ENCODE measurements at regions not wholly inside any gene's neighbourhood (a gene's known extent, or its start where the extent isn't known, plus 50 kb on each side); places are given as distances from the start of the nearest gene placed in this dataset.

DNA sequence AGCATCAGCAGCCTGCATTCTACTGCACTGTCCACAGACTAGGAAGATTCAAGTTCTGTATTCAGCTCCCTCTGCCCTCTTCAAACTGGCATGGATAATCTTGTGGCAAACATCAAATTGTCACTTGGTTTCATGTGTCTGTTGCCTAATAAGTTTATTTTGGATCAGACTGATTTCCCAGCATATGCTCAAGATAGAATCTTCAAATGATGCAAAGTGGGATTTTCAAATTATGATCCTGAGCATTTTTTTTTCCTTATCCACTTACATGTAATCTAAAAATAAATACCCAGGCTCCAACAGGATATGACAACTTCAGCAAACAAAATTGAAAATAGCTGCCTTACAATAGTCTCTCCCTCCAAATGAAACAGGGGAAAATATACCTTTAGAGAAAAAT is 160.9 kb upstream of the VRK2 start:
- H3K36me3 Mint-ChIP-seq (ENCODE audit: unreplicated experiment) = no peaks in the 10 kb centered on the region
- TF ChIP-seq, protein P1, sequence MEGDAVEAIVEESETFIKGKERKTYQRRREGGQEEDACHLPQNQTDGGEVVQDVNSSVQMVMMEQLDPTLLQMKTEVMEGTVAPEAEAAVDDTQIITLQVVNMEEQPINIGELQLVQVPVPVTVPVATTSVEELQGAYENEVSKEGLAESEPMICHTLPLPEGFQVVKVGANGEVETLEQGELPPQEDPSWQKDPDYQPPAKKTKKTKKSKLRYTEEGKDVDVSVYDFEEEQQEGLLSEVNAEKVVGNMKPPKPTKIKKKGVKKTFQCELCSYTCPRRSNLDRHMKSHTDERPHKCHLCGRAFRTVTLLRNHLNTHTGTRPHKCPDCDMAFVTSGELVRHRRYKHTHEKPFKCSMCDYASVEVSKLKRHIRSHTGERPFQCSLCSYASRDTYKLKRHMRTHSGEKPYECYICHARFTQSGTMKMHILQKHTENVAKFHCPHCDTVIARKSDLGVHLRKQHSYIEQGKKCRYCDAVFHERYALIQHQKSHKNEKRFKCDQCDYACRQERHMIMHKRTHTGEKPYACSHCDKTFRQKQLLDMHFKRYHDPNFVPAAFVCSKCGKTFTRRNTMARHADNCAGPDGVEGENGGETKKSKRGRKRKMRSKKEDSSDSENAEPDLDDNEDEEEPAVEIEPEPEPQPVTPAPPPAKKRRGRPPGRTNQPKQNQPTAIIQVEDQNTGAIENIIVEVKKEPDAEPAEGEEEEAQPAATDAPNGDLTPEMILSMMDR (IDR thresholded peaks at IDR 0.05) = no peak
- no peak overlapping the region for H3K4me3 Mint-ChIP-seq (ENCODE audit: unreplicated experiment)
- H3K27ac Mint-ChIP-seq (ENCODE audit: unreplicated experiment) = no peak overlapping the region
- H3K4me1 Mint-ChIP-seq (ENCODE audit: unreplicated experiment) = no peaks in the 10 kb centered on the region
- H3K27me3 Mint-ChIP-seq (ENCODE audit: unreplicated experiment) = no peaks in the 10 kb centered on the region
- H3K9me3 Mint-ChIP-seq (ENCODE audit: unreplicated experiment) = no peaks in the 10 kb centered on the region
- no peak for DNase-seq (ENCODE audit: extremely low spot score, unreplicated experiment)

DNA sequence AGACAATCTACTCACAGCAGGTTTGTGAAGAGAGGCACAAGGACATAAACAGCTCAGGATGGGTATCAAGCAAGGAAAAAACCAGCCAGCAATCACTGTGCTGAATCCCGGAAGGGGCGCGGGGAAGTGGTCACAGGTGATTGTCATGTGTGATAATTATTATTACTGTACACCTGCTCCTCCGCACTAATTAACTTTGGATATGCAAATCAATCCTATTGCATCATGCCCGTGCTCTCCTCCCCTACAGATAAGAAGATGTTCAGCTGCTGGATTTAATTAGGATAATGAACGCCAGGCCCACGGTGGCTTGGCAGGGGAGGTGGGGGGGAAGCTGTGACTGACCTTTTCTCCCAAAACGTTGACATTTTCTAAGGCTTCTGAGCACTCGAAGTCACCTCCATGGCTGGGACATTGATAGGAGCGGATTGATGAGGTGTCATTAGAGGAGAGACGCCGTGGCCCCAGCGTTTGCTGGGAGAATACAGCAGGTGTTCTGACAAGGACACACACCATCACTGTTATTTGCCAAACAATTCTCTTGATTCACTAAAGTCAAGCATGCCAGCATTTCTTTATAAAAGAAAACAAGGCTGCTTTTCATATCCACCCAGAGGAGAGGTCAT is 160.3 kb upstream of the VRK2 start:
- Mint-ChIP-seq H3K4me3 (ENCODE audit: unreplicated experiment) (no peak overlapping the region), H3K4me1 (ENCODE audit: unreplicated experiment) (peaks cover under 1% of the 10 kb centered on the region), H3K36me3 (ENCODE audit: unreplicated experiment) (no peaks in the 10 kb centered on the region), H3K27me3 (ENCODE audit: unreplicated experiment) (no peaks in the 10 kb centered on the region), H3K27ac (ENCODE audit: unreplicated experiment) (no peak overlapping the region), H3K9me3 (ENCODE audit: unreplicated experiment) (no peaks in the 10 kb centered on the region)
- DNase-seq (ENCODE audit: extremely low spot score, unreplicated experiment) = no peak
- TF ChIP-seq, protein P1 (IDR thresholded peaks at IDR 0.05) = no peak

DNA sequence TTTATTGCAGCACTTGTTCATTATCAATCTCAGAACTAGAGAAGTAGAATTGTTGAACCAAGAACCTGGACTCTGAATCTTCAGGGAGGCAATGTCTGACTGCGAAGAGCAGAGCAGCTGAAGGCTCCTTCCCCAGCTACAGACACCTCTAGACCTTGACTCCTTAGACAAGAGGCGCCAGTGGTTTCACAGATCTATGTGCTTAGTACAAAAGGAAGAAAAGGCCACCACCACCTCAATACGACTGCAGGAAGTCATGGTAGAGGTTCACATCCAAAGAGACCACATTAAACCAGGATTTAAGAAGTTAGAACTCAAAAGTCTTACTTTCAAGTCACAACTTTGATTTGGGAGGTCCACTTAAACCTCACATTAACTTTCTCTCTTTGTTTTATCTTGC is 158.1 kb upstream of the VRK2 start:
- DNase-seq (ENCODE audit: extremely low spot score, unreplicated experiment) = no peak
- H3K27ac Mint-ChIP-seq (ENCODE audit: unreplicated experiment) = no peak overlapping the region
- H3K36me3 Mint-ChIP-seq (ENCODE audit: unreplicated experiment) = no peaks in the 10 kb centered on the region
- no peaks in the 10 kb centered on the region for H3K27me3 Mint-ChIP-seq (ENCODE audit: unreplicated experiment)
- TF ChIP-seq, protein P1 (IDR thresholded peaks at IDR 0.05) = no peak
- peaks cover 2% of the 10 kb centered on the region for H3K4me1 Mint-ChIP-seq (ENCODE audit: unreplicated experiment)
- no peaks in the 10 kb centered on the region for H3K9me3 Mint-ChIP-seq (ENCODE audit: unreplicated experiment)
- no peak overlapping the region for H3K4me3 Mint-ChIP-seq (ENCODE audit: unreplicated experiment)

DNA sequence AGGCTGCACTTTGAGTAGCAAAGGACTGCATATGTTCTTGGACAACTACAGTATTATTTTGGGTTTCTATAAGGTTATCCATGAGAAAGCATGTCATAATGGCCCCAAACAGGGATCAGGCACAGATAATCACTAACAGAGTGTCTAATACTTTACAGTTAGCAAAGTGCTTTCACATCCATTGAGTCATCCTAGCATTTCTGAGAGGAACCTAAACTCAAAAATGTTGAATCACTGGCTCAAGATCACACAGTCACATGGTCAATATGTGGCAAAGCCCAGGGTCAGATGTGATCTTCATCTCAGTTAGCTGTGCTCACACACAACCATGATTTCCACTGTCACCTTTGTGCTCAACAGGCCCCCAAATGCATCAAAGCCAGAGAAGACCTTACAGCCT is 156.1 kb upstream of the VRK2 start:
- Mint-ChIP-seq H3K27ac (ENCODE audit: unreplicated experiment) (no peak overlapping the region), H3K4me1 (ENCODE audit: unreplicated experiment) (peaks cover 2% of the 10 kb centered on the region), H3K27me3 (ENCODE audit: unreplicated experiment) (no peaks in the 10 kb centered on the region), H3K4me3 (ENCODE audit: unreplicated experiment) (no peak overlapping the region), H3K9me3 (ENCODE audit: unreplicated experiment) (no peaks in the 10 kb centered on the region), H3K36me3 (ENCODE audit: unreplicated experiment) (no peaks in the 10 kb centered on the region)
- DNase-seq (ENCODE audit: extremely low spot score, unreplicated experiment) = no peak
- TF ChIP-seq, protein P1 (IDR thresholded peaks at IDR 0.05) = no peak

DNA sequence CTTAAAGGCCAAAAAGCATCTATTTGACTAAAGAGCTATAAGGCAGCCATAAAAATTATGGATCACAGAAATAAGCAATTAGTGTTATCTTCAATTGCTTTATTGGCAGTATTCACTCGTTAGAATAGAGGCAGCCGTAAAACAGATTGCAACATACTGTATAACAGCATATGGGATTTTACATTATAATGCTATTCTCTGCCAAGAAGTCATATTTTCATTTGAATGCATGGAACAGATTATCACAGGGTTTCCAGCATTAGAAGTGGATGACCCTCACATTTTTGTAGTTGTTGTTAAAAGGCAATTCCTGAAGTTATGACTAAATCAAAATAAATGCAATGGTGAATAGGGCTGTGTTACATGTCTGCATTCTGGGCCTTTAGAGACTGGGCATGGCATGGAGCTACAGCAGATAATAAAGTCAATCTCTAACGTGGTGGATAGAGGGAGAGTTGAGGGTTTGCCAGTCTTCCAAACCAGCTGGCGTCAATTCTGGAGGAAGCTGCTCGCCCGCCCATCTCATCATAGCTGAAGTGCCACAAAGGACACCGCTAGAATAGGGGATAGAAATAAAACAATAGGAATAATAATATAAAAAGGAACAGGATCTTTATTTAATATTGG is 155.4 kb upstream of the VRK2 start:
- Mint-ChIP-seq H3K4me3 (ENCODE audit: unreplicated experiment) (no peak overlapping the region), H3K27me3 (ENCODE audit: unreplicated experiment) (no peaks in the 10 kb centered on the region), H3K36me3 (ENCODE audit: unreplicated experiment) (no peaks in the 10 kb centered on the region), H3K27ac (ENCODE audit: unreplicated experiment) (no peak overlapping the region), H3K9me3 (ENCODE audit: unreplicated experiment) (no peaks in the 10 kb centered on the region), H3K4me1 (ENCODE audit: unreplicated experiment) (peaks cover 2% of the 10 kb centered on the region)
- TF ChIP-seq, protein P1 (IDR thresholded peaks at IDR 0.05) = no peak
- no peak for DNase-seq (ENCODE audit: extremely low spot score, unreplicated experiment)
